Activated naive CD4-positive, alpha-beta T cell (primary cell): ENCODE measurements at regions not wholly inside any gene's neighbourhood (a gene's known extent, or its start where the extent isn't known, plus 50 kb on each side); places are given as distances from the start of the nearest gene placed in this dataset.
"Not testable (repeated sequence)": the region's sequence is repeated elsewhere in the genome, so short reads cannot be mapped to it uniquely, and the experiment has no call there.

Source experiments
- DNase-seq, 4 experiments: peaks; one replicate each; lab custom pipeline; 2025; lab: John Stamatoyannopoulos, UW

- no peak for DNase-seq
Observed at GRCh38 chr1:245025525-245025924, 129.3 kb upstream of the KIF26B start.

- DNase-seq, result no peak
Observed at GRCh38 chr1:245023222-245023621, 131.6 kb upstream of the KIF26B start.

- DNase-seq, result no peak
Observed at GRCh38 chr1:245019910-245020486, 134.8 kb upstream of the KIF26B start.

- no peak for DNase-seq
Observed at GRCh38 chr1:245016700-245017099, 138.1 kb upstream of the KIF26B start.

- no peak for DNase-seq
Observed at GRCh38 chr1:245015031-245015430, 139.8 kb upstream of the KIF26B start.

GRCh38 chr1:245014247-245015029 is 140.3 kb upstream of the KIF26B start:
- no peak for DNase-seq

- no peak for DNase-seq
Observed at GRCh38 chr1:245010018-245010614, 144.7 kb upstream of the KIF26B start.

GRCh38 chr1:245008761-245009160 is 144.4 kb upstream of the HNRNPU start:
- no peak for DNase-seq

GRCh38 chr1:245007852-245008251 is 143.5 kb upstream of the HNRNPU start:
- DNase-seq, result no peak

GRCh38 chr1:245003246-245003645 is 138.9 kb upstream of the HNRNPU start:
- no peak for DNase-seq

GRCh38 chr1:245001252-245001651 is 136.9 kb upstream of the HNRNPU start:
- no peak for DNase-seq

- no peak for DNase-seq
Observed at GRCh38 chr1:245000872-245001188, 136.5 kb upstream of the HNRNPU start.

GRCh38 chr1:244999644-245000043 is 135.3 kb upstream of the HNRNPU start:
- DNase-seq, result not testable (repeated sequence)

GRCh38 chr1:244998717-244999346 is 134.5 kb upstream of the HNRNPU start:
- DNase-seq, result no peak

- no peak for DNase-seq
Observed at GRCh38 chr1:244995602-244996400, 131.5 kb upstream of the HNRNPU start.

GRCh38 chr1:244992833-244993232 is 128.5 kb upstream of the HNRNPU start:
- DNase-seq, result no peak

- DNase-seq, result no peak
Observed at GRCh38 chr1:244989813-244990212, 125.5 kb upstream of the HNRNPU start.

- no peak for DNase-seq
Observed at GRCh38 chr1:244988521-244988920, 124.2 kb upstream of the HNRNPU start.

- DNase-seq, result no peak
Observed at GRCh38 chr1:244980605-244981004, 116.3 kb upstream of the HNRNPU start.

- no peak for DNase-seq
Observed at GRCh38 chr1:244974550-244974949, 110.2 kb upstream of the HNRNPU start.

GRCh38 chr1:244974106-244974505 is 109.8 kb upstream of the HNRNPU start:
- DNase-seq, result no peak

- no peak for DNase-seq
Observed at GRCh38 chr1:244971552-244972216, 107.3 kb upstream of the HNRNPU start.
